HG02943 (cell line): ENCODE measurements at regions not wholly inside any gene's neighbourhood (a gene's known extent, or its start where the extent isn't known, plus 50 kb on each side); places are given as distances from the start of the nearest gene placed in this dataset.
"Not testable (repeated sequence)": the region's sequence is repeated elsewhere in the genome, so short reads cannot be mapped to it uniquely, and the experiment has no call there.

Experiments used
- ATAC-seq: cut with Tn5 transposase; IDR thresholded peaks from one replicate; pipeline ENCODE4 v1.9.1; 2021; ENCODE audit warnings: mild to moderate bottlenecking, low read depth, moderate library complexity; ENCODE audit not compliant: unreplicated experiment

GRCh38 chr13:34386229-34386628, 555.8 kb upstream of the NBEA start:
- not testable (repeated sequence) for ATAC-seq

- no peak for ATAC-seq
These were observed 551.0 kb upstream of the NBEA start for GRCh38 chr13:34391076-34391475.

GRCh38 chr13:34401696-34402095, 540.4 kb upstream of the NBEA start:
- ATAC-seq, result no peak

DNA sequence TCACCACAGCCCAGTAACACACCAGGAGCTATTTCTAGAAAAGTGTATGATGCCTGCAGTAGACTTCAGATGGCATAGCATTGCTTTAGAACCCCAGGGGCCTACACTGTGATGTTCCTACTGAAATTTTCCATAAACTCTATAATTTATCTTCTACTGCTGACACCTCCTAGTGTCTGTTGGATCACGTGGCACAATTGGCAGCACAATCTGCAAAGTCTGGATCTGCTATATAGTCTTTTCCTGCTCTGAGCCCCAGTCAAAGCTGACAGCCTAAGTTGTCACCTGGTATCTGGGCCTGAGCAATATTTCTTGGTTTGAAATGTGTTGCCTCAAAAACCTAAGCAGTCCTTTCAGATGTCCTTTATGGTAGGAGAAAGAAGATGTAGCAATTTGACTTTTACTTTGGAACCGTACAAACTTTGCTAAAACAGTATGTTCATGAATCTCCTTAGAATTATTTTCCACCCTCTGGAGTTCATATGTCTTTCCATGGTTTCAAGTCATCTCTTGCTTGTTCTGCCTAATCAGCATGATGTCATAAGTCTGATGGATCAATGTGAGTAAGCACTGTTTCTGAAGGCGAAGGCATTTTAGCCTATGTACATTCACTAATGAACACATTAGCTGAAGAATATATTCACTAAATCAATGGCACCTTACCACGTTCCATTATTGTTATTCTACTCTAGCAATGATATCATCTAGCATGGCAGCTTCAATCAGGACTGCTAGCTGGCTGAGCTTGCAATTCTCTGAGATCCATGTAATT, 536.5 kb upstream of the NBEA start:
- no peak for ATAC-seq

GRCh38 chr13:34408640-34409039, 533.4 kb upstream of the NBEA start:
- no peak for ATAC-seq

DNA sequence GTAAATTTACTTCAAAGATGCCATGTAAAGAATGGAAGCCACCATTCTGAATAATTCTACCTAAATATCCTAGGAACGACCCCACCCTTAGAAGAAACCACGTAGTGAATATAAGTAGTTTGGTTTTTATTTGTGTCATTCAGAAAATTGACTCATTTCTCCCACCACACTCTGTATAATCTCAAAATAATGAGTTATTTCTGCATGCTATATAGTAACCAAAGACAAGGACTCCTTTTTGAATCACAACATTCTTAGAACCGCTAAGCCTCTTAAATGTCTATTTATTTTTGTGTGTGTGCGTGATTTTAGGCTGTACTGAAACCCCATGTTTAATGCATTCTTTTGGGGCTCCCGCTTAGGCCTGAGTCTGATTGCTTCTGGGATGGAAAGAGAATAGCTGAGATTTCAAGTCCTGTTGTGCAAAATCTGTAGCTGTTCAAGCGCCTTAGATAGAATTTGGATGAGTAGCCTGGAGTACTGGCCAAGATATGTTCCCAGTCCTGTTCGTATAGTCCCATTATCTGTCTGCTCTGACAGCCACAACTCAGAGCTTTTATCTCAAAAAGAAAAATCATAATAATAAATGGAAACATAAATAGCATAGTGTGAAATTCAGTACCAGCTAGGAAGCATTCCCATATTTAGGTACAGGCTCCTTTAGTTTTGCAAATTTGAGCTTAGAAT, 532.4 kb upstream of the NBEA start:
- ATAC-seq, result no peak

DNA sequence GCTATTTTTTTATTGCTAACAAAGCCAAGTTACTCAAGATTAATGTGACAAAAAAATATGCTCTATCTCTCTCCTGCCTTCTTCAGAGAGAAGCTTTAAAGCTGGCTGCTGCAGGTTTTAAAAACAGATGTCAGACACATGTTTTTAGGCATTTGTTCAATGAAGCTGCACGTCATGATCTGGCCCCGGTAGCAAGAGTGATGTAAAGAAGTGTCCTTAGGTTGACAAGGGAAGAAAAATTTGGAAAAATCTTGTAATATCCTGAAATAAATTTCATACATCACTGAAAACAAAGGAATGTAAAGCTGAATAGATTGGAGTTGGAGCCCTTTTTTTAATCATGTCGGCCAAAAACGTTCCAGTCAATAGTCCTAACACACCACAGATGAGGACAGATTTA, 531.4 kb upstream of the NBEA start:
- ATAC-seq, result no peak

- ATAC-seq, result no peak
These were observed 530.9 kb upstream of the NBEA start for GRCh38 chr13:34411177-34411576.

DNA sequence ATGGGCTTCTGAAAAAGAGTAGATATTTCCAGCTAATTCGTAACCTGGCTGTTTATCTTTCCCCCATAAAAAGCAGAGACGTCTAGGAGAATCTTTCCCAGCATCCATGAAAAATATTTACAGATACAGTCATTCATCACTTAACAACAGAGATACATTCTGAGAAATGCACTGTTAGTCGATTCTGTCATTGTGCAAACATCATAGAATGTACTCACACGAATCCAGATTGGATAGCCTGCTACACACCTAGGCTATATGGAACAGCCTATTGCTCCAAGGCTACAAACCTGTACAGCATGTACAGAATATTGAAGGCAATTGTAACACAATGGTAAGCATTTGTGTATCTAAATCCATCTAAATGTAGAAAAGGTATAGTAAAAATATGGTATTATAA, 530.2 kb upstream of the NBEA start:
- ATAC-seq, result no peak

- ATAC-seq, result no peak
These were observed 529.8 kb upstream of the NBEA start for GRCh38 chr13:34412295-34412694.

DNA sequence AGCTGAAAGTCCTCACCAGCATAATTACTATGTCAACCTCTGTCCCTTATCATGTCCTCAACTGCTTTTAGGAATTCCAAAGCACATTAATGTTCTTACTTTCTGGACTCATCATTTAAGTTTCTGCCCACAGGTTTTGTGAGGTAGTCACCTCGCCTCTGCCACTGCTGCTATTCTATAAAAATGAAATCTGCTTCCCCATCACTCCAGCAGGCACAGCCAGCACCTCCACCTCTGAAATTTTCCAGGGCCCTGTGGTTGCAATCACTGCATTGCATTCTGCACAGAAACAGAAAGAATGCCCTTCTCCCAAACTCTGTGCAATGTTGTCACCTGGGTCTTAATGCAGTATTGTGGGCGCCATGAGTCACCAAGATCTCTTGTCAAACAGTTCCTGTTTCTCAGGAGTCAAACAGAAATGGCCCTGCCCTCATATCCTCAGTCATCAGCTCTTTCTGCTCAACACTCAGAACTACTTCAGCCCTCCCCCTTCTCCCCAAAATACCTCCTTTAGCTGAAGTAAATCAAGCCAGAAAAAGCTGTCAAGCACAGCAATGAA, 529.2 kb upstream of the NBEA start:
- no peak for ATAC-seq

GRCh38 chr13:34413538-34414210, 528.4 kb upstream of the NBEA start:
- no peak for ATAC-seq

DNA sequence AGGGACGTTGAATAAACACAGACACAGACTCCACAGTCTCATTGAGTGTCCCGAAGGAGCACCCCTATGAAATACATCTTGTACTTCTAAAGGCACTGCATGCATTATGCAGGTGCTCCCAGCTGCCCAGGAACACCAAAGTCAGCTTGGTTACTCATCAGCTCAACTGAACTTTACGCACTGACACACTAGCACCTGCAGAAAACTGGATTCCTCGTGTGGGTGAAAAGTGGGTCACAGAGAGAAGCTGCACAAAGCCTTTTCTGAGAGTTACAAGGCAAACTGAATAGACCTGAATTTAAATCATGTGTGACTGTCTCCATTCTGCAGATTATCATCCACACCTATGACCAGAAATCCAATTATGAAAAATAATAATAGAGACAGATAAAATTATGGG, 527.5 kb upstream of the NBEA start:
- no peak for ATAC-seq

DNA sequence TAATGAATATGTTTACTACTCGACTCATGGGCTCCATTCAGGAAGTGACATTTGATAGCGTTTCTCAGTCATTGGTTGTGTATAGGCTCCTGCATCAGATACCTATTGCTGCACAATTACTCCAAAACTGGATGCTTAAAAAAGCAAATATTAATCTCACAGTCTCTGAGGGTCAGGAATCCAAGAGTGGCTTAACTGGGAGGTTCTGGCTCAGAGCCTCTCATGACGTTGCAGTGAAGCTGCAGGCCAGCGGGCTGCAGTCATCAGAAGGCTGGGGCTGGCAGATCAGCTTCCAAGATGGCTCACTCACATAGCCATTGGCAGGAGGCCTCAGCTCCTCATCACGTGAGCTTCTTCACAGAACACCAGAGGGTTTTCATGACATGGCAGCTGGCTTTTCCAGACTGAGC, 525.1 kb upstream of the NBEA start:
- no peak for ATAC-seq

DNA sequence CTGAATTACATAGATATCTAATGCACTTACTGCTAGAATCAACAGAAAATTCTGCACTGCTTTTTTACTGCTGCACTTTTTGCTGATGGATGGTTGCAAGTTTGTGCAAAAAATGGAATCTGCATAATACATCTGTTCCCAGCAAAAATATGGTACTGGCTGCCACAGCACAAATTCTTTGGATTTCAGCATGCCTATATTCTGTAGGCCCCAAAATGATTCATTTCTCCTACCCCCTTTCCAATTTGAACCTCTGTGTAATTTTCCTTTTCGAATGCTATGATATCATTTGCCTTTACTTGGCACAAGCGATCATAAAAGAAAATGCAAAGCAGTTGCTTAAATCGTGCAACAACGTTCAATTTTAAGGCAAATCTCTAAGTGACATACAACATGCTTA, 524.2 kb upstream of the NBEA start:
- ATAC-seq, result no peak

DNA sequence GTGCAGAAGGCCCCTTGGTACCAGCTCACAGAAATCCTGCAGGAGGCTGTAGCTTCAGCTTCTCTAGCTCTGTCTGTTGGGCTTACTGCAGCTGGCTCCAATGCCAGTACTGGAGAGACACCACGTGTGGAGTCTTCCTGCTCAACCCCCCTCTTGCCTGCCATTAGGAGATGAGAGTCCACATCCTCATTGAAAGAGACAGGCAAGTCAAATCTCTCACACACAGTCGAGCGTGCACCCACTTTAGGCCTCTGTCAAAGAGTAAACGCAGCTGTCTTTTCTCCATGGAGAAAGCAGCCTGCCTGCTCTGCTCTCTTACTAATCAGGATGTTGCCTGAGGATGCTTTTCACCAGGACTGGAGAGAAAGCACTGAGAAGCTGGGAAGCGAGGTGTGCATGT, 523.0 kb upstream of the NBEA start:
- ATAC-seq, result no peak

- no peak for ATAC-seq
These were observed 522.3 kb upstream of the NBEA start for GRCh38 chr13:34419755-34420154.

- ATAC-seq, result no peak
These were observed 521.2 kb upstream of the NBEA start for GRCh38 chr13:34420702-34421346.

DNA sequence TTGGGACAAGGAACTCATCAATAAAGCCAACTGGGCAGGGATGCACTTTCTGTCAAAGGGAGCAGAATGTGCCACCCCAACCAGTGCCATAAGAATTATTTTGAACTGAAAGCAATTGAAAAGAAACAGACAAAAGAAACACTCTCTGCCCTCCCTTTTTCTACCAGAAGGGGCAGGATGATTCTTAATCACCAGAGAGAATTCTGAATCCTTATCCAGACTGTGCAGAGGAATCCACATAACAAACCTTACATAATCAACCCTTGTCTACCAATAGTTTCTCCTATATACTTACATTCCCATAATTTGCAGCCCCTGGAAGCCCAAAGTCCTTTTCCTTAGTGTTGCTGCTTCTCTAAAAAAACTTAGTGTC, 520.7 kb upstream of the NBEA start:
- ATAC-seq, result no peak

DNA sequence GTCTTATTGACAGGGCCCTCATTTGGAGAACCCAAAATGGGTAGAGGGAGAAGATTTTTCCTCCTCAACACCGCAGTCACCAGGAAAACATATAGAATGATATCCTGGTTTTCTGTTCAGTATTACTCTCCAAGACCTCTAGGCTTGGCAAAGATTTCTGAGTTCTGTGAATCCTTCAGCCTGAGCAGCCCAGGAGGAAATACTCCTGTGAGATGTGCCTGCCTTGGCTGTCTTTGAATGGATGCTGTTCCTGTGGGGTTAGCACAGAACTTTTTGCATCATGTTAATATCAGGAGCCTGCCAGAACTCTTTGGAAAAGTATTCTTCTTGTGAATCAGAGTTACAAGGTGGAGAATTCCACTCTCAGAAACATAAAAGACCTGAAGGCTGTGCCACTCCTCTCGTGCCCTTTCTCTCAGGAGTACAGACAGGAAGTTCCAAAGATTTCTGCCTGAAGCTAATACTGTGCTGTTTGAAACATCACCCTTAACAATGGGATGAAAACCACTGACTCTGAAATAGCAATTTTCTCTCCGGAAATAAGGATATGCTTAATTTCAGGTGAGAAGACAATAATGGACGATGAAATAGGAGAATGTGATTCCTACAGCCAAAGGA, 520.1 kb upstream of the NBEA start:
- ATAC-seq, result no peak

- ATAC-seq, result no peak
These were observed 519.1 kb upstream of the NBEA start for GRCh38 chr13:34422956-34423355.
